HL-60 (cell line): ENCODE measurements at regions not wholly inside any gene's neighbourhood (a gene's known extent, or its start where the extent isn't known, plus 50 kb on each side); places are given as distances from the start of the nearest gene placed in this dataset.

Experiments
- GABPA ChIP-seq: IDR thresholded peaks from 2 replicates; pipeline ENCODE4 v1.6.1; 2012; ENCODE audit warnings: low read depth
- POLR2AphosphoS5 ChIP-seq: IDR thresholded peaks from 2 replicates; pipeline ENCODE4 v1.6.1; 2012; ENCODE audit warnings: low read depth

- TF ChIP-seq GABPA = no peak
- TF ChIP-seq POLR2AphosphoS5 = no peak
These were observed 114.0 kb upstream of the CNTNAP2 start for GRCh38 chr7:146002431-146003078.
